Ishikawa (cell line): ENCODE measurements at regions not wholly inside any gene's neighbourhood (a gene's known extent, or its start where the extent isn't known, plus 50 kb on each side); places are given as distances from the start of the nearest gene placed in this dataset.

ENCODE experiments used
- CEBPB ChIP-seq: IDR thresholded peaks from 2 replicates; pipeline ENCODE4 v1.6.1; 2012
- CREB1 ChIP-seq: IDR thresholded peaks from 2 replicates; pipeline ENCODE4 v1.6.1; 2012; ENCODE audit warnings: low read depth
- EGR1 ChIP-seq: IDR thresholded peaks from 2 replicates; pipeline ENCODE4 v1.6.1; 2012
- EP300 ChIP-seq: IDR thresholded peaks from 2 replicates; pipeline ENCODE4 v1.6.1; 2012; ENCODE audit warnings: borderline replicate concordance
- FOXM1 ChIP-seq: IDR thresholded peaks from 2 replicates; pipeline ENCODE4 v1.6.1; 2012; ENCODE audit warnings: low read depth, borderline replicate concordance
- MAX ChIP-seq: IDR thresholded peaks from 2 replicates; pipeline ENCODE4 v1.6.1; 2012
- NFIC ChIP-seq: IDR thresholded peaks from 2 replicates; pipeline ENCODE4 v1.6.1; 2012
- RAD21 ChIP-seq: IDR thresholded peaks from 2 replicates; pipeline ENCODE4 v1.6.1; 2012; ENCODE audit warnings: low read depth
- TAF1 ChIP-seq: IDR thresholded peaks from 2 replicates; pipeline ENCODE4 v1.6.1; 2012; ENCODE audit warnings: low read depth, mild to moderate bottlenecking
- TCF12 ChIP-seq: IDR thresholded peaks from 2 replicates; pipeline ENCODE4 v1.6.1; 2012; ENCODE audit warnings: low read depth
- TEAD4 ChIP-seq: IDR thresholded peaks from 2 replicates; pipeline ENCODE4 v1.6.1; 2012
- YY1 ChIP-seq: IDR thresholded peaks from 2 replicates; pipeline ENCODE4 v1.6.1; 2012; ENCODE audit warnings: low read depth
- ZBTB7A ChIP-seq: IDR thresholded peaks from 2 replicates; pipeline ENCODE4 v1.6.1; 2012; ENCODE audit warnings: low read depth
- TF ChIP-seq, protein P1 (sequence below): IDR thresholded peaks from 2 replicates; pipeline ENCODE4 v1.6.1; 2012; ENCODE audit warnings: low read depth, mild to moderate bottlenecking
- TF ChIP-seq, protein P2 (sequence below): IDR thresholded peaks from 2 replicates; pipeline ENCODE4 v1.6.1; 2012

GRCh38 chr12:23093488-23093887 is 468.5 kb downstream of the ETNK1 start:
- no peak for TF ChIP-seq TAF1
- TF ChIP-seq, protein P1, sequence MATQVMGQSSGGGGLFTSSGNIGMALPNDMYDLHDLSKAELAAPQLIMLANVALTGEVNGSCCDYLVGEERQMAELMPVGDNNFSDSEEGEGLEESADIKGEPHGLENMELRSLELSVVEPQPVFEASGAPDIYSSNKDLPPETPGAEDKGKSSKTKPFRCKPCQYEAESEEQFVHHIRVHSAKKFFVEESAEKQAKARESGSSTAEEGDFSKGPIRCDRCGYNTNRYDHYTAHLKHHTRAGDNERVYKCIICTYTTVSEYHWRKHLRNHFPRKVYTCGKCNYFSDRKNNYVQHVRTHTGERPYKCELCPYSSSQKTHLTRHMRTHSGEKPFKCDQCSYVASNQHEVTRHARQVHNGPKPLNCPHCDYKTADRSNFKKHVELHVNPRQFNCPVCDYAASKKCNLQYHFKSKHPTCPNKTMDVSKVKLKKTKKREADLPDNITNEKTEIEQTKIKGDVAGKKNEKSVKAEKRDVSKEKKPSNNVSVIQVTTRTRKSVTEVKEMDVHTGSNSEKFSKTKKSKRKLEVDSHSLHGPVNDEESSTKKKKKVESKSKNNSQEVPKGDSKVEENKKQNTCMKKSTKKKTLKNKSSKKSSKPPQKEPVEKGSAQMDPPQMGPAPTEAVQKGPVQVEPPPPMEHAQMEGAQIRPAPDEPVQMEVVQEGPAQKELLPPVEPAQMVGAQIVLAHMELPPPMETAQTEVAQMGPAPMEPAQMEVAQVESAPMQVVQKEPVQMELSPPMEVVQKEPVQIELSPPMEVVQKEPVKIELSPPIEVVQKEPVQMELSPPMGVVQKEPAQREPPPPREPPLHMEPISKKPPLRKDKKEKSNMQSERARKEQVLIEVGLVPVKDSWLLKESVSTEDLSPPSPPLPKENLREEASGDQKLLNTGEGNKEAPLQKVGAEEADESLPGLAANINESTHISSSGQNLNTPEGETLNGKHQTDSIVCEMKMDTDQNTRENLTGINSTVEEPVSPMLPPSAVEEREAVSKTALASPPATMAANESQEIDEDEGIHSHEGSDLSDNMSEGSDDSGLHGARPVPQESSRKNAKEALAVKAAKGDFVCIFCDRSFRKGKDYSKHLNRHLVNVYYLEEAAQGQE, result no peak
- no peak for TF ChIP-seq TEAD4
- TF ChIP-seq, protein P2, sequence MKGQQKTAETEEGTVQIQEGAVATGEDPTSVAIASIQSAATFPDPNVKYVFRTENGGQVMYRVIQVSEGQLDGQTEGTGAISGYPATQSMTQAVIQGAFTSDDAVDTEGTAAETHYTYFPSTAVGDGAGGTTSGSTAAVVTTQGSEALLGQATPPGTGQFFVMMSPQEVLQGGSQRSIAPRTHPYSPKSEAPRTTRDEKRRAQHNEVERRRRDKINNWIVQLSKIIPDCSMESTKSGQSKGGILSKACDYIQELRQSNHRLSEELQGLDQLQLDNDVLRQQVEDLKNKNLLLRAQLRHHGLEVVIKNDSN, result no peak
- no peak for TF ChIP-seq EP300
- TF ChIP-seq TCF12, result no peak
- no peak for TF ChIP-seq MAX
- no peak for TF ChIP-seq RAD21
- no peak for TF ChIP-seq NFIC
- TF ChIP-seq YY1, result no peak
- TF ChIP-seq CEBPB, result no peak
- TF ChIP-seq FOXM1, result no peak
- no peak for TF ChIP-seq EGR1
- no peak for TF ChIP-seq CREB1

DNA sequence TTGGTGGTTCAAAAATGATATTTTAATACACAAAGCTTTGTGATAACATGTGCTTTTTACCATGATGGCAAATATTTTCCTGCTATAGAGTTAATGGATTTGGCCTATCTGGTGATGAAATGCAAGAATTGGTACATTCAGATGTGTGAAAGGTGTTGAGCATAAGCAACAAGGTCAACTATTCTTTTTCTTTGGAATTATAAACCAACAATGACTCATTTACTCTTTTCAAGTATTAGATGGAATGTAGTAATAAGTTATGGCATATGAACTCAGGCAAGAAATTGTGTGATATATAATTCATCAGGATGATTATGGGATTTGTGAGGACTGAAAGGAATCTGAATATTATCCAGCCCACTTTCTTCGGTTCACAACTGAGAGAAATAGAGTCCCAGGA is 471.4 kb downstream of the ETNK1 start:
- no peak for TF ChIP-seq TAF1
- TF ChIP-seq ZBTB7A, result no peak
- no peak for TF ChIP-seq CEBPB
- TF ChIP-seq NFIC, result no peak
- TF ChIP-seq YY1, result no peak
- TF ChIP-seq EP300, result no peak
- TF ChIP-seq FOXM1, result no peak

- no peak for TF ChIP-seq YY1
These were observed 473.1 kb downstream of the ETNK1 start for GRCh38 chr12:23098110-23098509.

DNA sequence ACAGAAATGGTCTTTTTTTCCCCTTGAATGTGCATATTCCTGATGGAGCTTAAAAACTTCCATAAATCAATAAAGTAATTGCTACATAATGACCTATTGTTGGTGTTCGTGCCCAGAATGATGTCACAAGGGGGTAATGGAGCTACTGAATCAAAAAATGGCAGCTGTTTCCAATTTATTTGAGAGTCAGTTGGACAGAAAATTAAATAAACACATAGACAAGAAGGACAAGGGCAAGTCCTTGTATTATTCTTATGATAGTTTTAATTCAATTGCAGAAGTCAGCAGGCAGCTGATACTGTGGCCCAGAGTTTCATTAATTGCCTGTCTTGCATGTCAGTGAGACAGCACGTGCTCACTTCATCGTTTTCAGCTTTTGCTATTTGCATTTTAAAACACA is 473.5 kb downstream of the ETNK1 start:
- no peak for TF ChIP-seq YY1
- TF ChIP-seq RAD21, result no peak
- TF ChIP-seq, protein P1, result no peak
- no peak for TF ChIP-seq MAX
- TF ChIP-seq NFIC, result no peak
- TF ChIP-seq EGR1, result no peak
- no peak for TF ChIP-seq CEBPB
- no peak for TF ChIP-seq TEAD4
- TF ChIP-seq CREB1, result no peak
- TF ChIP-seq, protein P2, result no peak
- TF ChIP-seq ZBTB7A, result no peak
- TF ChIP-seq TCF12, result no peak
- TF ChIP-seq TAF1, result no peak
- no peak for TF ChIP-seq FOXM1
- TF ChIP-seq EP300, result no peak

- no peak for TF ChIP-seq EGR1
- TF ChIP-seq, protein P2, result no peak
- TF ChIP-seq, protein P1, result no peak
- TF ChIP-seq CEBPB, result no peak
- no peak for TF ChIP-seq TCF12
- TF ChIP-seq NFIC, result no peak
- no peak for TF ChIP-seq FOXM1
- TF ChIP-seq TAF1, result no peak
- no peak for TF ChIP-seq YY1
- TF ChIP-seq ZBTB7A, result no peak
- TF ChIP-seq CREB1, result no peak
- no peak for TF ChIP-seq MAX
- no peak for TF ChIP-seq EP300
These were observed 474.1 kb downstream of the ETNK1 start for GRCh38 chr12:23099104-23099503.
